ENCODE measurements at regions not wholly inside any gene's neighbourhood (a gene's known extent, or its start where the extent isn't known, plus 50 kb on each side); places are given as distances from the start of the nearest gene placed in this dataset.

DNA sequence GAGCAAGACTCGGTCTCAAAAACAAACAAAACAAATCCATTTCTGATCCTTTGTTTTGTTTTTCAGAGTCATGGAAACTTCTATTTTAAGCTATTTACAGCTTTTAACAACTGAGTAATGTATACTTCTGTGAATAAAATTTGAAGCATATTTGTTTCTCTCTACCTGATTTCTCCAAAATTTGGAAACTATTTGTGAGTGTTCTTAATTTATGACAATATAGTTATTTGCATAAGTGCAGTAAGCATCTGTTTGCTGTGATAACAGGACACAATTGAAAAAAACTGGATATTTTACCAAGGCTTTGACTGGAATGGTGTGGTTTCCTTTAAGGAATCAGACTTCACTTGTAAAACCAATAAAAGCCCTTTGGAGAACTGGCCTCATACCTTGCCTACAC is 53.3 kb upstream of the GULP1 start:
- Mint-ChIP-seq H3K4me3 (no peak overlapping the region), H3K36me3 (ENCODE audit: low read depth) (peaks cover 20% of the 10 kb centered on the region), H3K27ac (no peak overlapping the region), H3K9me3 (peaks cover 36% of the 10 kb centered on the region), H3K27me3 (ENCODE audit: insufficient read depth) (no peaks in the 10 kb centered on the region), H3K4me1 (peaks cover 2% of the 10 kb centered on the region)
- no peak for DNase-seq
- no peak overlapping the region for H3K27ac ChIP-seq (ENCODE audit: low read depth, low read length)
- WGBS, 2 experiments (ENCODE audit: insufficient coverage in 1 of 2, insufficient read length in 1 of 2), result no CpG with 5 or more reads among the region's 1 CpG
- no peak overlapping the region for H3K9ac ChIP-seq (ENCODE audit: extremely low read depth, low read length, poor library complexity, severe bottlenecking)
- H3K4me1 ChIP-seq (ENCODE audit: control insufficient read depth, insufficient read depth, low read length), result no peaks in the 10 kb centered on the region
- H3K9me3 ChIP-seq (ENCODE audit: control insufficient read depth, low read length), result peaks cover 29% of the 10 kb centered on the region
- H3K27me3 ChIP-seq (ENCODE audit: control insufficient read depth, insufficient read depth, low read length, poor library complexity, severe bottlenecking), result no peaks in the 10 kb centered on the region
- H3K4me3 ChIP-seq (ENCODE audit: low read length), result no peak overlapping the region
- no peaks in the 10 kb centered on the region for H3K36me3 ChIP-seq (ENCODE audit: control insufficient read depth, insufficient read depth, low read length)
- TF ChIP-seq, protein P1, sequence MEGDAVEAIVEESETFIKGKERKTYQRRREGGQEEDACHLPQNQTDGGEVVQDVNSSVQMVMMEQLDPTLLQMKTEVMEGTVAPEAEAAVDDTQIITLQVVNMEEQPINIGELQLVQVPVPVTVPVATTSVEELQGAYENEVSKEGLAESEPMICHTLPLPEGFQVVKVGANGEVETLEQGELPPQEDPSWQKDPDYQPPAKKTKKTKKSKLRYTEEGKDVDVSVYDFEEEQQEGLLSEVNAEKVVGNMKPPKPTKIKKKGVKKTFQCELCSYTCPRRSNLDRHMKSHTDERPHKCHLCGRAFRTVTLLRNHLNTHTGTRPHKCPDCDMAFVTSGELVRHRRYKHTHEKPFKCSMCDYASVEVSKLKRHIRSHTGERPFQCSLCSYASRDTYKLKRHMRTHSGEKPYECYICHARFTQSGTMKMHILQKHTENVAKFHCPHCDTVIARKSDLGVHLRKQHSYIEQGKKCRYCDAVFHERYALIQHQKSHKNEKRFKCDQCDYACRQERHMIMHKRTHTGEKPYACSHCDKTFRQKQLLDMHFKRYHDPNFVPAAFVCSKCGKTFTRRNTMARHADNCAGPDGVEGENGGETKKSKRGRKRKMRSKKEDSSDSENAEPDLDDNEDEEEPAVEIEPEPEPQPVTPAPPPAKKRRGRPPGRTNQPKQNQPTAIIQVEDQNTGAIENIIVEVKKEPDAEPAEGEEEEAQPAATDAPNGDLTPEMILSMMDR (conservative IDR thresholded peaks at IDR 0.05), result no peak

All from endodermal cell (in vitro differentiated cells).